CD4-positive, alpha-beta T cell treated with Interleukin-12 subunit alpha and Interleukin-12 subunit beta, for 1 hour (primary cell): ENCODE measurements at regions not wholly inside any gene's neighbourhood (a gene's known extent, or its start where the extent isn't known, plus 50 kb on each side); places are given as distances from the start of the nearest gene placed in this dataset.
"Not testable (repeated sequence)": the region's sequence is repeated elsewhere in the genome, so short reads cannot be mapped to it uniquely, and the experiment has no call there.

ENCODE experiments used
- DNase-seq: peaks from one replicate; pipeline ENCODE4 v3.0.0-alpha.2; 2020

DNA sequence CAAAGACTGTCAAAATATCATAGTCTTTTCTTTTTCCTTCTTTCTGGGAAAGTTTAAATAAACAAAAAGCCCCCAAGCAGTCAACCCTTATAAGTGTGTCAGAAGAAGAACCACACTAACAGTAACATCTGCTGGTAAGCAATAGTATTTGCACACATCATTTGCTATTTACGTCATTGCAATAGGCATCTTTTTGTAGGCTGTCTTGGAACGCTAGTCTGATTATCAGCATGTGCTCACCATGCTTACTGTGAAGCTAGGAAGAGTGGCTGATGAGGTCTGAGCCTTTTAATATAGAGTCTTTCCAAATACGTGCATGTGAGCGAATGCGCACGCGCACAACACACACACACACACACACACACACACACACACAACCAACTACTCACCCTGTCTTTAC lies 599.0 kb upstream of the TPK1 start:
- DNase-seq, result no peak

DNA sequence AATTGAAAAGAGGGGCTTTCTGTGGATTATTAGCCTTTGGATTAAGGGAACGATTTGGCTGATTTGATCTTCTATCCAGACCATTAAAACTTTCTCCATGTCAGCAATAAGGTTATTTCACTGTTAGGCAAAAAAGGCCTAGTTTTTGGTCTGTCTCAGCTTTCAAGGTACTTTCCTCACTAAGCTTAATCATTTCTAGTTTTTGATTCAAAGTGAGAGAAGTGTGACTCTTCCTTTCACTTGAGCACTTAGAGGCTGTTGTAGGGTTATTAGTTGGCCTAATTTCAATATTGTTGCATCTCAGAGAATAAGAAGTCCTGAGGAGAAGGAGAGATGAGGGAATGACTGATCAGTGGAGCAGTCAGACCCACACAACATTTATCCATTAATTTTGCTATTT lies 596.0 kb upstream of the TPK1 start:
- DNase-seq, result no peak

DNA sequence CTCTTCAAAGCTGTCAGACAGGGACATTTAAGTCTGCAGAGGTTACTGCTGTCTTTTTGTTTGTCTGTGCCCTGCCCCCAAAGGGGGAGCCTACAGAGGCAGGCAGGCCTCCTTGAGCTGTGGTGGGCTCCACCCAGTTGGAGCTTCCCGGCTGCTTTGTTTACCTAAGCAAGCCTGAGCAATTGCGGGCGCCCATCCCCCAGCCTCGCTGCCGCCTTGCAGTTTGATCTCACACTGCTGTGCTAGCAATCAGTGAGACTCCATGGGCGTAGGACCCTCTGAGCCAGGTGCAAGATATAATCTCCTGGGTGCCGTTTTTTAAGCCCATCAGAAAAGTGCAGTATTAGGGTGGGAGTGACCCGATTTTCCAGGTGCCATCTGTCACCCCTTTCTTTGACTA lies 582.6 kb upstream of the TPK1 start:
- not testable (repeated sequence) for DNase-seq

DNA sequence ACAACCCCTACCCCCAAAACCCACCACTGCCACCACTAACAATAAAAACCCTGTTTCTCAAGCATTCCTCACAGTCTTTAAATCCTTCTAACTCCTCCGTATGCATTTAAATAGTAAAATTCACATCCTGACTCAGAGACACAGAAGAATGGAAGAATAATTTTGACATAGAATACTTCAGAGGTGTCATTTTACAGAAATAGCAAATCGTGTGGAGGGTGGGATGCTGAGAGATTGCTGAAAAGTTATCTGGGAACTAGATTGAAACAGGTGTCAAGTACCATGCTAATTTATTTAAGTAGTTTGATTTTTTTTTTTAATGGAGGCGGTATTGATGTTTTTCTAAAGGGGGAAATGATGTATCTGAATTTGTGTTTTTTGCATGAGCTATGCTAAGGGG lies 575.2 kb upstream of the TPK1 start:
- DNase-seq, result no peak

DNA sequence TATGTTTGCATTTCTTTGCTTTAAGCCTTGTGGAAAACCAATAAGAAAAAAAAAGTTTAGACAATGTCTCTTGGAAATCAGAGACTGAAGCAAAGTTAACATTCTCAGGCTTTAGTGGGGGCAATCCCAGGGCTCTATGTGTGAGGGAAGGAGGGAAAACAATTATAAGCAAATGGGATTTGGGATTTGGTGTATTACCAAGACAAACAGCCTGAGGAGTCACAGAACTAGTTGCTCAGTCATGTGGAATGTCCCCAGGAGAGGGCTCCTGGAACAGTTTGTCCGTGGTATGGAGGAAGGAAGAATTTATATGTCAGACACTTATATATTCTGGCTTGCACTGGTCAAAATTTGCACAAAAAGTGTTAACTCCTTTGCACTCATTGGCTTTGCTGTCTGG lies 562.9 kb upstream of the TPK1 start:
- no peak for DNase-seq

DNA sequence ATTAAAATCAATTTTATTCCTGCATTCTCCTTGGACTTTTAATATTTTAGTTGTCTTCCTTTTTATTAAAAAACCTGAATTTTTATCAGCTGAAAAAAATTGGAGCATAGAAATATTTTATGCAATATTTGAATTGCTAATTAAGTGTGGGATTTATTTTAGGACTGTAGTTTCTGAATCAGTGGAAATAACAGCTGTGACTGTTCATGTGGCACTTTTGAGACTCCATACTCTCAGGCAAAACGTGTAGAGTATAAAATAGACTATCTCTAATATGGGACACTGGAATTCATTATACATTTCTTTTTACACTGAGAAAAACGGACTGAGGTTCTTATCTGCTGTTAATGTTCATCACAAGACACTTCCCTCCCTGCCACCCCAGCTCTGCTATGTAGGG lies 558.3 kb upstream of the TPK1 start:
- no peak for DNase-seq

DNA sequence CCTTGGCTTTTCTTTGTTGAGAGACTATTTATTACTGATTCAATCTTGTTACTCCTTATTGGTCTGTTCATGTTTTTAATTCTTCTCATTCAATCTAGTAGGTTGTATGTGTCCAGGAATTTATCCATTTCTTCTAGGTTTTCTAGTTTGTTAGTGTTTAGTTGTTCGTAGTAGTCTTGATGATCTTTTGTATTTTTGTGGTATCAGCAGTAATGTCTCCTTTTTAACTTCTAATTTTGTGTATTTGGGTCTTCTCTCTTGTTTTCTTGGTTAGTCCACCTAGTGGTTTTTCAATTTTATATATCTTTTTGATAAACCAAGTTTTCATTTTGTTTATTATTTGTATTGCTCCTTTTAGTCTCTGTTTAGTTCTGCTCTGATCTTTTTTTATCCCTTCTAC lies 546.9 kb upstream of the TPK1 start:
- DNase-seq, result no peak

DNA sequence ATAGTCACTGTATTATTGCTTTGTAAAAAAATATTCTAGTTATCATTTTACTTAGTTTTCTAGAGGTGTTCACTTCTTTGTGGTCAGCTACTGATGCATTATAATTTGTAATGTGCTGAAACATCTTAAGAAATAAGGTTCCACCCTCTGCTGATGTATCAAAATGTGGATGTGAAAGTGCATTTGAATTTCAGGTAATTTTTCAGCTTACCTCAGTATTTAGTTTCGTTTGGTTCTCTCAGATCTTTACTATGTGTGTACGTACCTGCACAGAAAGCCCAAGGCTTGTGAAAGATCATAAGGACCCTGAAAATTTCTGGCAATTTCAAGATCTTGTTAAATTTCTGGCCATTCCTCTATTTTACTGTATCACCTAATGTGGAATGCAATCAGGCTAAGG lies 542.3 kb upstream of the TPK1 start:
- no peak for DNase-seq

DNA sequence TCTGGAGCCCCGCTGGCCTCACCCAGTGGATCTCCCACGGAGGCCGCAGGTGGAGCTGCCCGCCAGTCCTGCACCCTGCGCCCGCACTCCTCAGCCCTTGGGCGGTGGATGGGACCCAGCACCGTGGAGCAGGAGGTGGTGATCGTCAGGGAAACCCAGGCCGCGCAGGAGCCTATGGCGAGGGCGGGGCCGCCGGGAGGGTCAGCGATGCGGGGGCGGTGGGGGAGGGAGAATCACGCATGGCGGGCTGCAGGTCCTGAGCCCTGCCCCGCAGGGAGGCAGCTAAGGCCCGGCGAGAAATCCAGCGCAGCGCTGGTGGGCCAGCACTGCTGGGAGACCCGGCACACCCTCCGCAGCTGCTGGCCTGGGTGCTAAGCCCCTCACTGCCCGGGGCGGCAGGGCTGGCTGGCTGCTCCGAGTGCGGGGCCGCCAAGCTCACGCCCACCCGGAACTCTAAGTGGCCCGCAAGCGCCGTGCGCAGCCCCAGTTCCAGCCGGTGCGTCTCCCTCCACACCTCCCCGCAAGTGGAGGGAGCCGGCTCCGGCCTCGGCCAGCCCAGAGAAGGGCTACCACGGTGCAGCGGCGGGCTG lies 524.8 kb upstream of the TPK1 start:
- DNase-seq, result no peak

DNA sequence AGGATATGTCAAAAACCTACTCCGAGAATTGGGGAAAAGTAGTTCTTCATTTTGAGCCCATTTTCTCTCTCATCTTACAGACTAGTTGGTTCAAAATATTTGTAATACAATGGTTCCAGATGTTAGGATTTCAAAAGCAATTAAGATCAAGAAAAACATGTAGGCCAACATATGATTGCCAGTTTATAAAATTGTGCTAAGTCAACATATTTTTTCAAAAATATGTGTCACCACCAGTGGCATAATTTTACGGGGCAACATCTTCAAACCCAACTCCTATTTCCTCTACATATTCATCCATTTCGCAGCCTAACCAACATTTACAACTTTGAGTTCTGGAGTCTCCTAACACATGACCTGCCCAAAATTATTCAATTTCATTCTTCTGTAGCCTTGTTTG lies 514.5 kb upstream of the TPK1 start:
- no peak for DNase-seq

DNA sequence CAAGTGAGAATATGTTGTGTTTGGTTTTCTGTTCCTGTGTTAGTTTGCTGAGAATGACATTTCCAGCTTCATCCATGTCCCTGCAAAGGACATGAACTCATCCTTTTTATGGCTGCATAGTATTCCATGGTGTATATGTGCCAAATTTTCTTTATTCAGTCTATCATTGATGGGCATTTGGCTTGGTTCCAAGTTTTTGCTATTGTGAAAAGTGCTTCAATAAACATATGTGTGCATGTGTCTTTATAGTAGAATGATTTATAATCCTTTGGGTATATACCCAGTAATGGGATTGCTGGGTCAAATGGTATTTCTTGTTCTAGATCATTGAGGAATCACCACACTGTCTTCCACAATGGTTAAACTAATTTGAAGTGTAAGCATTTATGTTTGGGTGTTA lies 513.6 kb upstream of the TPK1 start:
- not testable (repeated sequence) for DNase-seq

DNA sequence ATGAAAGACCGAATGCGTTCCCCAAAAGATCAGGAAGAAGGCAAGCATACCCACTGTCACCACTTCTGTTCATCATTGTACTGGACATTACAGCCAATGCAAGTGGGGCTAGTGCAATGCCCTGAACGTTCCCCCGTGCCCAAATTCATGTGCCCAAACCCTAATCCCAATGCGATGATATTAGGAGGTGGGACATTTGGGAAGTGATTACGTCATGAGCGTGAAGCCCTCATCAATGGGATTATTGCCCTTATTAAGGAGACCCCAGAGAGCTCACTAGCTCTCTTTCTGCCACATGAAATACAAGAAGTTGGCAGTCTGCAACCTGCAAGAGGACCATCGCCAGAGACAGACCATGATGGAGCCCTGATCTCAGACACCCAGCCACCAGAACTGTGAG lies 511.4 kb upstream of the TPK1 start:
- no peak for DNase-seq

DNA sequence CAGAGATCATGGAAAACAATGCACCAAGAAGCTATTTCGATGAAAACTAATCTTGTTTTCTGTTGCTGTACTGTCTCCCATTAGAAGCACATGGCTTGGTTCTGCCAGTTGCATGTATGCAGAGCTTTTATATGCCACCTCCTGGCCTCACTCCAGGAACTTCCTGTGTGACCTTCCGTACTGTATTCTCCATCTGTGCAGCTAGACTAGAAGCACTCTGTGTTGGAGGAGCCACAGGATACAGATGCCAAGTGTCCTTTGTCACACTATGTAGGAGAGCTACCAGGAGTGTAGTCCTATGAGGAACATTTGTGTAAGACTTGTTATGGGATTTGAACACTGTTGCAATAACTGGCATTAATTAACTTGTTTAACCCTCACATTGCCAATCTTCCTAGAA lies 503.5 kb upstream of the TPK1 start:
- DNase-seq, result no peak

DNA sequence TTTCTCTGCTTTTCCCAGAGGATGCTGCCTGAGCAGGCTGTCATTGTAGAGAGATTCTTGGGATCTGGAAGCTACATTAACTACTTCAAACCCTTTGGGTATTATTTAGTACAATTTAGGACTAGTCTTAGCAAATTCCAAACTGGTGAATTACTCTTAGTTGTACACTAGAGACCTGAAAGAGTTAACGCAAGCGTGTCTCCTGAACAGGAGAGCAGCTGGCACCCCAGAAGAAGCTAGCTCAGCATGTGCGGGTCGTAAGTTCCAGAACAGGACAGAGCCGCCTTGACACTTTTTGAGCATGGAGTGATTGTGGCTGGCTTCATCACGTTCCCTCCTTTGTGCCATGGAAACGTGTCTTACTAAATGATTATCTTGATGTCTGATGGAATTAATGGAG lies 495.7 kb upstream of the TPK1 start:
- DNase-seq, result no peak

DNA sequence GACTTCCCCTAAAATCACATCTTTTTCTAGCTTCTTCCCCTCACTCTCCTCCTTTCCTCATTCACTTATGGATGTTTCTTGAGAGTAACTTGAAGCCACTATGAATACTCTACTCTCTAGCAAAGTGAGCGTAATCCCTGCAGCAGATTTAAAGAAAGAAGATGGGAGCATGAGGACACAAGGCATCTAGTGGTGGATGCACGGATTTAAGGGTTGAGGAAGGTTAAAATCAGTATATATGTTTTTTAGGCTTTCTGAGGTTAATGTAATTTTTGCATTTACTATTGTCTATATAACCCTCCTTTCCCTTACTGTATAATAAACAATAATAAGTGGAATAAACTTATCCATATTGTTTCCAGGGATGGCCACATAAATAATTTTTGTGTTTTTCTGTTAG lies 495.2 kb upstream of the TPK1 start:
- no peak for DNase-seq

DNA sequence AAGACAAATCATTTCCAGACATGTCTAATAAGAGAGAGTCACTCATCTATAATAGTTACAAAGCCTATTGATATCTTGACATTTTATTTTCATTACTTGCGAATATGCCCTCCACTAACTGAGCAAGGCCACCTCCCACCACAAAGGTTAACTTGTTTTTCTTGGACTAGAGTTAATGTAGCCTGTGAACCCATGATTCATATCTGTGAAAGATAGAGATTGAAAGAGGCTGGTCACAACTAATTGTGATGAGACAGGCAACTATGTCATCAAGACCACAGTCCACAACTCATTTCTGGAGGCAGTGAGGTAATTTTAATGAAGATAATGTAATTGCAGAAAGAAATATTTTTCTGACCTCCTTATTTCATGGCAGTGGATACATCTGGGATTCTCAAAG lies 491.8 kb upstream of the TPK1 start:
- no peak for DNase-seq

DNA sequence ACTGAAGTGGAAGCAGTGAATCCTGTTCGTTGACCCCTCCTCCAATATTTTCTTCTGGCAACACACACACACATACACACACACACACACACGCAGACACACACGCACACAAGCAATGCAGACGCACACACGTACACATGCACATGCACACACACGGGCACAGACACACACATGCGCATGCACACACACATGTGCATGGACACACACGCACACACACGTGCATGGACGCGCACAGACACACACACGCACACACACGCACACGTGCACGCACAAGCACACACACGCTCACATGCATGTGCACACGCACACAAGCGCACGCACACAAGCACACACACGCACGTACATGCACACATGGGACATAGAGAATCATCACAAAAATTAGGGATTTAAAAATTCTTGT lies 488.2 kb upstream of the TPK1 start:
- no peak for DNase-seq

DNA sequence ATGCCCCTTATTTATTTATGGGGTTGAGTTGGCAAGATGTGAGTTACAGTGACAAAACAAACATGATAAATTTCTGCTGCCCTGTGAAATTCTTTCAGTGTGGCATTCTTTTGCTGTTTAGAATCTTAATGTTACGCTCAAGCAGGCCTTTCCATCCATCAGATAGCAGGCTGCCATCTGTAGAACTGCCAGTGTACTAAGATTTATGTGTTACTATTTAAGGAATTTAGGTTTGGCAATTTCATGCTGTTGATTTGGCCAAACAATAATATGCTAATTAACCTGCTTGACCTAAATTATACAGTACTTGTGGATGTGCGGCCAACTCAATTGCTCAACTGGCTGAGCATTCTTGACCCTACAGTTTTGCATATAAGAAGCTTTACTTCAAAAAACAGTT lies 477.7 kb upstream of the TPK1 start:
- no peak for DNase-seq

DNA sequence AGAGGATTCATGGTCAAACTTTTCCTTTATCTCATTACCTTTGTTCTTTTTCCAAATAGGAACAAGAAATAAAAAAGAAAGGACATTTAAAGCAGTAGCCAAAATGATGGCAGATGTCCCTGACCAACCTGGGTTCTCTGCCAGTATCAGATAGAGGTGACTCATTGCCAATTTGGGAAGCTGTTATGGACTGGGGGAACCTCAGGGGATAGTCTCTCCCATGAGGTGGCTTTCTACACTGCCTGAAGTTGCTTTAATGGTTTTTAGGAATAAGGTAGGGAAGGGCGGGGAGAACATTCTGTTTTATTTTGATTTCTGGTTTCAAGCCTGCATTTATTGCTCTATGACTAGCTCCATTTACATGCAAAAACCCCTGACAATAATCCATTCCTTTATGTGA lies 457.9 kb upstream of the TPK1 start:
- no peak for DNase-seq

DNA sequence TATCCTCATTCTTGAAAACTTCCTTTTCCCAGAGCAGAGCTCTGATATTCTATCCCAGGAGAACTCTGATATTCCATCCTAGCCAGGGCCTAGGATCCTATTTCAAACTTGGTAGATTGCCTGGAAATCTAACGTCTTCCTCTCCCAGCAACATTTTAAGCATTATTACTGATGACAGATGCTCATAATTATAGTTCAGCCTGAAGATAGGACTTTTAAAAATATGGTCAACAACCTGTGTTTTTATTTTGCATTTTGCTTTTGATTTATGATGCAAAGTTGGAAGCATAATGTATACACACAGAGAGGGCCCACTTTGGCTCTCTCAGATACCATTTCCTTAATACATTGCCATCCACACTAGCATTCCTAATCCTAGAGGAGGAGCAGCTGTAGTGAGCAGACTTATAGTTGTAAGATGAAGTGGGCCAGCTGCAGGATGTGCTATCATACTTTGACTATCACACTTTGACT lies 457.4 kb upstream of the TPK1 start:
- no peak for DNase-seq

DNA sequence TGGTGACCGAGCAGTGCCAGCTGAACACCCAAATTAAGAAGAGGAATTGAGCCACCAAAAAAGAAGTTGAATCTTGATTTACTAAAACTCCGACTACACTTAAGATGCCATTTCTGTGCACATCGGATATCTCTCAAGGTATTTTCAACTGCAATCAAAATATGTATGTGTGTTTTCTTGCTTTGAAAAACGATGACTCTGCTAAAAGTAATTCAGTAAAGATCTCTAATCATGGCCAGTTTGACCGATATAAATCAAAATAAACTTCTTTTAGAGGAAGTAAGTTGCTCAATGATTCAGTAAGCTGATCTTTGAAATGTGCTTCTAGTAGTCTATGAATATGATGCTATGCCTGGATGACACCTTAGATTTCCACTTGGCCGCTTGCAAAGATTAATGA lies 453.5 kb upstream of the TPK1 start:
- DNase-seq, result no peak

DNA sequence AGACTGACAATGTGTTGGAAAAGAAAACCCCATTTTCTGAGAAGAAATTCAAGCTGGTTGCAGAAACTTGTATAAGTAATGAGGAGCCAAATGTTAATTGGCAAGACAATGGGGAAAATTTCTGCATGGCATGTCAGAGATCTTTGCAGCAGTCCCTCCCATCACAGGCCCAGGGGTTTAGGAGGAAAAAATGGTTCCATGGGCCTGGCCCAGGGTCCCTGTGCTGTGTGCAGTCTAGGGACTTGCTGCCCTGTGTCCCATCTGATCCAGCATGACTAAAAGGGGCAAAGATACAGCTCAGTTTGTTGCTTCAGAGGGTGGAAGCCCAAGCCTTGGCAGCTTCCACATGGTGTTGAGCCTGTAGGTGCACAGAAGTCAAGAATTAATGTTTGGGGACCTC lies 440.3 kb upstream of the TPK1 start:
- no peak for DNase-seq

DNA sequence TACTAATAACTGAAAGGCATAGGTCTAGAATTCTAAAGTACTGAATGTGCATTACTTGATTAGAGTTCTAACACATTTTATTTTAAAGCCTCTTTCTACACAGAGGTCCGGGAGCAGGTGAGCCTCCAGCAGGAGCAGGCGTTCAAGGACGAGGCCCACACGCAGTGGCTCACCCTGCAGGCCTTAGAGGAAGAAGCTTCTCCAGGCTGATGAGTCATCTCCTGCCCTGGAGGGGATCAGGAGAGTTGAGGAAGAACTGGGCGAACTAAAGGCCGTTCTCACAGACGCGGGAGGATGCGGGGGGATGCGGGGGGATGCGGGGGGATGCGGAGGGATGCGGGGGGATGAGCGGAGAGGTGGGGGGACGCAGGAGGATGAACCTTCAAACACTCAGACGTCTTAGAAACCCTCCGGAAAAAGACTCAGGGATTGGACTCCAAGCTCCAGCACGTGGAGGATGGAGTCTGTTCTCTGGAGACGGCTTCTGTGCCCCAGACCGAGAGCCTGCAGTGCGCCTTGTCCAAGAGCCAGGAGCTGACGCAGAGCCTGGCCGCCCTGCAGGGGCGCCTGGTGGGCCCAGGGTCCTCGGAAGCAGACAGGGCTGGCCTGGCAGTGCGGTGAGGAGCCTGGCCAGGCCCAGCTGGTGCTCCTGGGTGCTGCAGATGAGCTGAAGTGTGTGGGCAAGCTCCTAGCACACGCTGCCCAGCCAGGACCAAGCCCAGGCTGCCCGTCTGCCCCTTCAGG lies 433.7 kb upstream of the TPK1 start:
- no peak for DNase-seq

DNA sequence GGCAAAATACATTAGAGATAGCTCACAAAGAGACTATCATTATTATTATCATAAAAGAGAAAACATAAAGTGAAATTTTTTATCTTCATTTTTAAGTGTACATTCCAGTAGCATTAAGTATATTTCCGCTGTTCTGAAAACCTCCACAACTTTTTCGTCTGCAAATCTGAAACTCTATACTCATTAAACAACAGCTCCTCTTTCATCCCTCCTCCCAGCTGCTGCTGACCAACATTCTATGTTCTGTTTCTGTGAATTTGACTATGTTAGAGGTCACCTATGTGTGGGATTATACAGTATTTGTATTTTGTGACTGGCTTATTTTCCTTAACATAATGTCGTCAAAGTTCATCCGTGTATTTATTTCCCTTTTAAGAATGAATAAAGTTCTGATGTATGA lies 429.3 kb upstream of the TPK1 start:
- no peak for DNase-seq

DNA sequence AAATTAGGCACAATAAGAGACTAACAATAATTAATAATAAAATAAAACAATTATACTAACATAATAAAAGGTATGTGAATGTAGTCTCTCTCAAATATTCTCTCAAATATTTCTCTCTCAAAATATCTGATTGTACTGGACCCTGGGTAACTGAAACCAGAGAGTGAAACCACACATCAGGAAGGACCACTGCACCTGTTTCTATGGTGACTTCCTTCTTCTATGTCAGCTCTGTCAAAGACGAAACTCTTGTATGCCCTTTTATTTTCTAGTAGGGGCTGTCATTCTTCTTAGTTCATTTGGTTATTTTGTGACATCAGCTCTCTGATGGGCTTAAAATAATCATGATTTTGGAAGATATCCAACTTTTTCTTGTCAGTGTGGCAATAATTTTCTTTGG lies 428.0 kb upstream of the TPK1 start:
- no peak for DNase-seq
